HepG2 (cell line): ENCODE measurements at regions not wholly inside any gene's neighbourhood (a gene's known extent, or its start where the extent isn't known, plus 50 kb on each side); places are given as distances from the start of the nearest gene placed in this dataset.

Experiments
- ATAC-seq: fragments of 200-7000 bp; cut with Tn5 transposase; 3 replicates; pipeline ENCODE4 v1.9.1; 2020; ENCODE audit warnings: mild to moderate bottlenecking, moderate library complexity
- BruUV-seq: library from RNA; stranded (reverse); fragments of 400-500 nt; replicated peaks from 2 replicates; lab custom pipeline; 2021; lab: Mats Ljungman, UMichigan
- CTCF ChIA-PET: fragments of 300-600 bp; formaldehyde crosslinking; extraction: SDS; loops from one replicate; lab custom pipeline; 2021; ENCODE audit warnings: low total read pairs, inconsistent platforms, low intra/inter-chr PET ratio; lab: Yijun Ruan, JAX
- POLR2A ChIA-PET: fragments of 350-600 bp; sonication (Branson Sonifier 250); formaldehyde crosslinking; loops from one replicate; lab custom pipeline; 2020; ENCODE audit warnings: antibody characterized with exemption, inconsistent platforms; lab: Yijun Ruan, JAX
- DNase-seq: peaks from one replicate; pipeline ENCODE4 v3.0.0-alpha.2; 2015; ENCODE audit warnings: low spot score
- FAIRE-seq: peaks from 3 replicates; lab custom pipeline; 2011; peaks lifted over from hg19 to GRCh38; lab: Jason Lieb, UNC
- H2AFZ ChIP-seq: one replicate; pipeline ENCODE4 v1.6.1; 2011; ENCODE audit warnings: low read length, inconsistent platforms
- H3K27ac ChIP-seq: fragments of 300-600 bp; 3 replicates; pipeline ENCODE4 v1.8.0; 2011; ENCODE audit warnings: mixed run types, mild to moderate bottlenecking, mixed read lengths, low read length, inconsistent platforms; ENCODE audit not compliant: insufficient read depth; ENCODE audit errors: extremely low read length
- H3K27me3 ChIP-seq, 2 experiments: fragments of 200-600 bp in 1 of 2; 2 replicates in 1 of 2; 3 replicates in 1 of 2; pipeline versions ENCODE4 v1.6.0 to v1.8.0; 2011; ENCODE audit warnings: low read length in 2 of 2, mild to moderate bottlenecking in 2 of 2, moderate library complexity in 2 of 2, inconsistent platforms in 1 of 2; ENCODE audit not compliant: insufficient read depth in 2 of 2, control insufficient read depth in 1 of 2
- H3K36me3 ChIP-seq, 2 experiments: fragments of 200-600 bp in 1 of 2; replicated peaks in 1 of 2; 2 replicates in 1 of 2; 3 replicates in 1 of 2; pipeline versions ENCODE4 v1.5.1 to v1.8.0; 2011; ENCODE audit warnings: low read length in 2 of 2, inconsistent platforms in 1 of 2; ENCODE audit not compliant: insufficient read depth in 2 of 2, control insufficient read depth in 1 of 2
- H3K4me1 ChIP-seq: 2 replicates; pipeline ENCODE4 v1.5.1; 2012; ENCODE audit warnings: low read length, inconsistent platforms; ENCODE audit not compliant: insufficient read depth
- H3K4me2 ChIP-seq: 2 replicates; pipeline ENCODE4 v1.6.0; 2011; ENCODE audit warnings: low read depth, low read length, inconsistent platforms
- H3K4me3 ChIP-seq, 3 experiments: fragments of 200-600 bp in 1 of 3; sonication (generic), shearing (Covaris generic) in 1 of 3; replicated peaks in 1 of 3; 2 replicates each; pipeline ENCODE4 v1.5.1; 2011 to 2016; ENCODE audit warnings: low read length in 3 of 3, inconsistent platforms in 2 of 3, low read depth in 2 of 3, mild to moderate bottlenecking in 2 of 3, control low read depth in 1 of 3, mixed read lengths in 1 of 3; ENCODE audit not compliant: insufficient read depth in 1 of 3
- H3K79me2 ChIP-seq: one replicate; pipeline ENCODE4 v1.6.1; 2011; ENCODE audit warnings: low read length, inconsistent platforms; ENCODE audit not compliant: insufficient read depth
- H3K9ac ChIP-seq: 2 replicates; pipeline ENCODE4 v1.6.0; 2011; ENCODE audit warnings: mild to moderate bottlenecking, low read depth, low read length, inconsistent platforms; ENCODE audit not compliant: insufficient read depth
- H3K9me3 ChIP-seq: 2 replicates; pipeline ENCODE4 v1.5.1; 2012; ENCODE audit warnings: mild to moderate bottlenecking, low read length
- H4K20me1 ChIP-seq: 2 replicates; pipeline ENCODE4 v1.6.0; 2011; ENCODE audit warnings: inconsistent platforms, mild to moderate bottlenecking, low read length, moderate library complexity; ENCODE audit not compliant: insufficient read depth
- CBFB ChIP-seq: sonication (generic); formaldehyde crosslinking; IDR thresholded peaks from 2 replicates; pipeline ENCODE4 v1.4.0; 2020; ENCODE audit warnings: missing genetic modification reagents
- FOXC1 ChIP-seq: sonication (generic); formaldehyde crosslinking; IDR thresholded peaks from 2 replicates; pipeline ENCODE4 v1.8.0; 2022; ENCODE audit warnings: mild to moderate bottlenecking, missing genetic modification reagents, borderline replicate concordance
- HMG20B ChIP-seq: conservative IDR thresholded peaks from 2 replicates; pipeline ENCODE4 v1.6.1; 2016; ENCODE audit warnings: missing genetic modification reagents, missing compliant biosample characterization
- MEF2D ChIP-seq: sonication (generic); formaldehyde crosslinking; IDR thresholded peaks from 2 replicates; pipeline ENCODE4 v1.5.1; 2020; ENCODE audit warnings: mild to moderate bottlenecking, missing genetic modification reagents
- NFKBIZ ChIP-seq: IDR thresholded peaks from 2 replicates; pipeline ENCODE4 v1.6.1; 2018; ENCODE audit warnings: missing genetic modification reagents, missing compliant biosample characterization
- NR2C2 ChIP-seq: sonication (generic); formaldehyde crosslinking; IDR thresholded peaks from 2 replicates; pipeline ENCODE4 v1.4.0; 2020; ENCODE audit warnings: missing genetic modification reagents, mild to moderate bottlenecking, moderate library complexity, borderline replicate concordance
- PAWR ChIP-seq: sonication (generic); formaldehyde crosslinking; IDR thresholded peaks from 2 replicates; pipeline ENCODE4 v1.4.0; 2020; ENCODE audit warnings: missing genetic modification reagents, mild to moderate bottlenecking, borderline replicate concordance
- SYNCRIP ChIP-seq: fragments of 200-400 bp; formaldehyde crosslinking; IDR thresholded peaks from 2 replicates; pipeline ENCODE4 v1.6.1; 2018; ENCODE audit warnings: mild to moderate bottlenecking, low read depth, low read length; ENCODE audit not compliant: insufficient read depth
- ZFP62 ChIP-seq: sonication (generic); formaldehyde crosslinking; IDR thresholded peaks from 2 replicates; pipeline ENCODE4 v1.4.0; 2020; ENCODE audit warnings: missing genetic modification reagents
- ZNF607 ChIP-seq: sonication (generic); formaldehyde crosslinking; IDR thresholded peaks from 2 replicates; pipeline ENCODE4 v1.5.1; 2020; ENCODE audit warnings: missing genetic modification reagents, mild to moderate bottlenecking, borderline replicate concordance
- ZNF749 ChIP-seq: sonication (generic); formaldehyde crosslinking; IDR thresholded peaks from 2 replicates; pipeline ENCODE4 v1.8.0; 2022; ENCODE audit warnings: mild to moderate bottlenecking, missing genetic modification reagents, moderate library complexity, borderline replicate concordance
- ZNF850 ChIP-seq: sonication (generic); formaldehyde crosslinking; conservative IDR thresholded peaks from 2 replicates; pipeline ENCODE4 v1.9.0; 2021; ENCODE audit warnings: mild to moderate bottlenecking, missing genetic modification reagents
- WGBS: methylation state at CpG from one replicate; pipeline ENCODE4 v1.1.6; 2017; ENCODE audit warnings: low lambda C conversion rate; 5-methylcytosine and 5-hydroxymethylcytosine counted together
- in situ Hi-C: cut with HindIII; loops from 2 replicates; pipeline ENCODE4 v1.10.0; 2017; ENCODE audit warnings: low pct_unique_long_range_greater_than_20kb; ENCODE audit not compliant: extremely low pct_ligation_motif_present
- intact Hi-C: fragments of 100-400 bp; cut with micrococcal nuclease; formaldehyde crosslinking; loops from one replicate; pipeline ENCODE4 v1.10.0; 2022; ENCODE audit not compliant: unreplicated experiment
- TF ChIP-seq, protein P1 (sequence below): sonication (generic); formaldehyde crosslinking; IDR thresholded peaks from 2 replicates; pipeline ENCODE4 v1.8.0; 2022; ENCODE audit warnings: mild to moderate bottlenecking, missing genetic modification reagents; ENCODE audit not compliant: insufficient replicate concordance
- TF ChIP-seq, protein P2 (sequence below): sonication (generic); formaldehyde crosslinking; conservative IDR thresholded peaks from 2 replicates; pipeline ENCODE4 v1.8.1; 2023; ENCODE audit warnings: missing genetic modification reagents
- TF ChIP-seq, protein P3 (sequence below): sonication (generic); formaldehyde crosslinking; IDR thresholded peaks from 2 replicates; pipeline ENCODE4 v1.4.0; 2020; ENCODE audit warnings: missing genetic modification reagents, mild to moderate bottlenecking, borderline replicate concordance
- TF ChIP-seq, protein P4 (sequence below): sonication (generic); formaldehyde crosslinking; IDR thresholded peaks from 2 replicates; pipeline ENCODE4 v1.5.0; 2020; ENCODE audit warnings: missing genetic modification reagents, mild to moderate bottlenecking, borderline replicate concordance

DNA sequence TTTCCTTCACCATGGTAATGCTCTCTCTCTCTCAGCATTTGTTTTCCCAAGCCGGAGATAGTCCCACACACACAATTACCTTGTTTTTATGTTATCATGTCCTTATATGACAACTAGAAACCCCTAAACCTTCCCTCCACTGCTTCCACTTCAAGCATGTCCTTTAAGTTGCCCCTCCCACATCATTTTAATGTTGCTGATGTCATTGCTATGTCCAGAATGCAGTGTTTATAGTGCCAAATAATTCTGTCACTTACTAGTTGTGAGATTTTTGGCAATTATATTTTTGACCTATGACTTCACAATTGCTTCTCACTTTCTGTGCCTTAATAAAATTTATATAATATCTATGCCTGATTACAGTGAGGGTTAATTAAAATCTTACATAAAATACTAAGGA lies 645.9 kb downstream of the XPNPEP1 start:
- no peak for FAIRE-seq
- no TSS peak for BruUV-seq

DNA sequence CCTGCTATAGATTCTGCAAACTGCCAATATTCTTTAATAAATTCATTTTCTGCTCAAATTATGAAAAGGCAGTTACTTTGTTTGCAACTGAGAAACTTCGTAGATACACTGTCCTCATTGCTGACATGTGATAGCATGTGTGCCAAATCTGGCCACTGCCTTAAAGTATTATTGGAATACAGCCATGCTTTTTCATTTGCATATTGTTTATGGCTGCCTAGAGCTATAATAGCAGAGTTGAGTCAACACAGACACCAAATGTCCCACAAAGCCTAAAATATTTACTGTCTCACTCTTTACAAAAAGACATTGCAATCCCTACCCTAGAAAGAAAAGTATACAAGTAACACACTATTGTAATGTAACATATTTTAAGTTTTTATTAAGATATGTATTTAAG lies 647.4 kb downstream of the XPNPEP1 start:
- no peak for FAIRE-seq
- no peaks in the 10 kb centered on the region for H3K4me1 ChIP-seq
- no peak overlapping the region for H3K4me2 ChIP-seq
- intact Hi-C loops = no loop called here
- in situ Hi-C loops = no loop called here
- H3K9ac ChIP-seq = no peak overlapping the region
- no peaks in the 10 kb centered on the region for H3K36me3 ChIP-seq
- no peaks in the 10 kb centered on the region for H3K79me2 ChIP-seq
- ATAC-seq = no peak
- no peaks in the 10 kb centered on the region for H4K20me1 ChIP-seq
- 0% methylated on average over 1 of the region's 1 CpG for WGBS
- POLR2A ChIA-PET = no interaction called here
- DNase-seq = no peak
- H3K27me3 ChIP-seq = no peaks in the 10 kb centered on the region; a peak in 1 of 5 replicates
- H3K4me3 ChIP-seq = no peak overlapping the region
- BruUV-seq = no TSS peak
- CTCF ChIA-PET = no interaction called here
- H3K9me3 ChIP-seq = peaks cover 16% of the 10 kb centered on the region
- no peak overlapping the region for H3K27ac ChIP-seq
- no peak overlapping the region for H2AFZ ChIP-seq
- TF ChIP-seq, protein P1, sequence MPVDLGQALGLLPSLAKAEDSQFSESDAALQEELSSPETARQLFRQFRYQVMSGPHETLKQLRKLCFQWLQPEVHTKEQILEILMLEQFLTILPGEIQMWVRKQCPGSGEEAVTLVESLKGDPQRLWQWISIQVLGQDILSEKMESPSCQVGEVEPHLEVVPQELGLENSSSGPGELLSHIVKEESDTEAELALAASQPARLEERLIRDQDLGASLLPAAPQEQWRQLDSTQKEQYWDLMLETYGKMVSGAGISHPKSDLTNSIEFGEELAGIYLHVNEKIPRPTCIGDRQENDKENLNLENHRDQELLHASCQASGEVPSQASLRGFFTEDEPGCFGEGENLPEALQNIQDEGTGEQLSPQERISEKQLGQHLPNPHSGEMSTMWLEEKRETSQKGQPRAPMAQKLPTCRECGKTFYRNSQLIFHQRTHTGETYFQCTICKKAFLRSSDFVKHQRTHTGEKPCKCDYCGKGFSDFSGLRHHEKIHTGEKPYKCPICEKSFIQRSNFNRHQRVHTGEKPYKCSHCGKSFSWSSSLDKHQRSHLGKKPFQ (CRISPR knock-in tag) = no peak
- TF ChIP-seq ZFP62 (CRISPR knock-in tag) (no peak), PAWR (CRISPR knock-in tag) (no peak), NR2C2 (CRISPR knock-in tag) (no peak)
- TF ChIP-seq, protein P2, sequence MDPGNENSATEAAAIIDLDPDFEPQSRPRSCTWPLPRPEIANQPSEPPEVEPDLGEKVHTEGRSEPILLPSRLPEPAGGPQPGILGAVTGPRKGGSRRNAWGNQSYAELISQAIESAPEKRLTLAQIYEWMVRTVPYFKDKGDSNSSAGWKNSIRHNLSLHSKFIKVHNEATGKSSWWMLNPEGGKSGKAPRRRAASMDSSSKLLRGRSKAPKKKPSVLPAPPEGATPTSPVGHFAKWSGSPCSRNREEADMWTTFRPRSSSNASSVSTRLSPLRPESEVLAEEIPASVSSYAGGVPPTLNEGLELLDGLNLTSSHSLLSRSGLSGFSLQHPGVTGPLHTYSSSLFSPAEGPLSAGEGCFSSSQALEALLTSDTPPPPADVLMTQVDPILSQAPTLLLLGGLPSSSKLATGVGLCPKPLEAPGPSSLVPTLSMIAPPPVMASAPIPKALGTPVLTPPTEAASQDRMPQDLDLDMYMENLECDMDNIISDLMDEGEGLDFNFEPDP = no peak
- TF ChIP-seq, protein P3, sequence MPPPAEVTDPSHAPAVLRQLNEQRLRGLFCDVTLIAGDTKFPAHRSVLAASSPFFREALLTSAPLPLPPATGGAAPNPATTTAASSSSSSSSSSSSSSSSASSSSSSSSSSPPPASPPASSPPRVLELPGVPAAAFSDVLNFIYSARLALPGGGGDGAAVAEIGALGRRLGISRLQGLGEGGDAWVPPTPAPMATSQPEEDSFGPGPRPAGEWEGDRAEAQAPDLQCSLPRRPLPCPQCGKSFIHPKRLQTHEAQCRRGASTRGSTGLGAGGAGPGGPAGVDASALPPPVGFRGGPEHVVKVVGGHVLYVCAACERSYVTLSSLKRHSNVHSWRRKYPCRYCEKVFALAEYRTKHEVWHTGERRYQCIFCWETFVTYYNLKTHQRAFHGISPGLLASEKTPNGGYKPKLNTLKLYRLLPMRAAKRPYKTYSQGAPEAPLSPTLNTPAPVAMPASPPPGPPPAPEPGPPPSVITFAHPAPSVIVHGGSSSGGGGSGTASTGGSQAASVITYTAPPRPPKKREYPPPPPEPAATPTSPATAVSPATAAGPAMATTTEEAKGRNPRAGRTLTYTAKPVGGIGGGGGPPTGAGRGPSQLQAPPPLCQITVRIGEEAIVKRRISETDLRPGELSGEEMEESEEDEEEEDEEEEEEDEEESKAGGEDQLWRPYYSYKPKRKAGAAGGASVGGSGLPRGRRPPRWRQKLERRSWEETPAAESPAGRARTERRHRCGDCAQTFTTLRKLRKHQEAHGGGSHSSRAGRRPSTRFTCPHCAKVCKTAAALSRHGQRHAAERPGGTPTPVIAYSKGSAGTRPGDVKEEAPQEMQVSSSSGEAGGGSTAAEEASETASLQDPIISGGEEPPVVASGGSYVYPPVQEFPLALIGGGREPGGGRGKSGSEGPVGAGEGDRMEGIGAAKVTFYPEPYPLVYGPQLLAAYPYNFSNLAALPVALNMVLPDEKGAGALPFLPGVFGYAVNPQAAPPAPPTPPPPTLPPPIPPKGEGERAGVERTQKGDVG (CRISPR knock-in tag) = no peak
- TF ChIP-seq, protein P4, sequence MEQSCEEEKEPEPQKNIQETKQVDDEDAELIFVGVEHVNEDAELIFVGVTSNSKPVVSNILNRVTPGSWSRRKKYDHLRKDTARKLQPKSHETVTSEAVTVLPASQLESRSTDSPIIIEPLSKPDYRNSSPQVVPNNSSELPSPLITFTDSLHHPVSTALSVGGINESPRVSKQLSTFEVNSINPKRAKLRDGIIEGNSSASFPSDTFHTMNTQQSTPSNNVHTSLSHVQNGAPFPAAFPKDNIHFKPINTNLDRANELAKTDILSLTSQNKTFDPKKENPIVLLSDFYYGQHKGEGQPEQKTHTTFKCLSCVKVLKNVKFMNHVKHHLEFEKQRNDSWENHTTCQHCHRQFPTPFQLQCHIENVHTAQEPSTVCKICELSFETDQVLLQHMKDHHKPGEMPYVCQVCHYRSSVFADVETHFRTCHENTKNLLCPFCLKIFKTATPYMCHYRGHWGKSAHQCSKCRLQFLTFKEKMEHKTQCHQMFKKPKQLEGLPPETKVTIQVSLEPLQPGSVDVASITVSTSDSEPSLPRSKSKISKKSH (CRISPR knock-in tag) = no peak

More for the DNA sequence above, 645.9 kb downstream of the XPNPEP1 start:
- H2AFZ ChIP-seq = no peak overlapping the region
- no peaks in the 10 kb centered on the region for H4K20me1 ChIP-seq
- H3K27me3 ChIP-seq = no peaks in the 10 kb centered on the region; a peak in 1 of 5 replicates
- no peak for ATAC-seq
- DNase-seq = no peak
- in situ Hi-C loops = no loop called here
- POLR2A ChIA-PET = no interaction called here
- 29% methylated on average over 1 of the region's 1 CpG for WGBS
- H3K4me2 ChIP-seq = no peak overlapping the region
- H3K27ac ChIP-seq = no peak overlapping the region
- peaks cover 14% of the 10 kb centered on the region for H3K9me3 ChIP-seq
- H3K79me2 ChIP-seq = no peaks in the 10 kb centered on the region
- TF ChIP-seq SYNCRIP (no peak), MEF2D (CRISPR knock-in tag) (no peak), FOXC1 (CRISPR knock-in tag) (no peak), NFKBIZ (CRISPR knock-in tag) (no peak), ZNF749 (CRISPR knock-in tag) (no peak), CBFB (CRISPR knock-in tag) (no peak), HMG20B (CRISPR knock-in tag) (no peak), ZNF850 (CRISPR knock-in tag) (no peak), ZNF607 (CRISPR knock-in tag) (no peak)
- no peak overlapping the region for H3K9ac ChIP-seq
- intact Hi-C loops = no loop called here
- no peak overlapping the region for H3K4me3 ChIP-seq
- H3K4me1 ChIP-seq = no peaks in the 10 kb centered on the region
- H3K36me3 ChIP-seq = no peaks in the 10 kb centered on the region
- CTCF ChIA-PET = no interaction called here
